Breast epithelium (tissue), 4 donors: ENCODE measurements at regions not wholly inside any gene's neighbourhood (a gene's known extent, or its start where the extent isn't known, plus 50 kb on each side); places are given as distances from the start of the nearest gene placed in this dataset.

Experiments used
- DNase-seq, 2 donors: peaks; one replicate each; pipeline ENCODE4 v3.0.0-alpha.2; 2019; ENCODE audit warnings: low spot score in 2 of 2
- H3K27ac ChIP-seq, 2 donors: fragments of 200-600 bp; sonication (generic) in 1 of 2; one replicate each; pipeline ENCODE4 v1.5.1; 2016 to 2019; ENCODE audit warnings: mild to moderate bottlenecking in 1 of 2
- H3K27me3 ChIP-seq, 2 donors: fragments of 200-600 bp; sonication (generic) in 1 of 2; one replicate each; pipeline versions ENCODE4 v1.5.1 to v1.6.0; 2017 to 2019; ENCODE audit warnings: control low read depth in 1 of 2, mild to moderate bottlenecking in 1 of 2
- H3K36me3 ChIP-seq: fragments of 200-600 bp; one replicate; pipeline ENCODE4 v1.5.1; 2019
- H3K4me1 ChIP-seq, 2 donors: fragments of 200-600 bp; sonication (generic); one replicate each; pipeline ENCODE4 v1.5.1; 2016 to 2019; ENCODE audit warnings: control low read depth in 1 of 2
- H3K4me3 ChIP-seq, 3 donors: fragments of 200-600 bp; sonication (generic); 1 replicate in 2 of 3; 2 replicates in 1 of 3; pipeline ENCODE4 v1.5.1; 2016 to 2019; ENCODE audit warnings: mild to moderate bottlenecking in 3 of 3, moderate library complexity in 2 of 3
- H3K9me3 ChIP-seq, 2 donors: fragments of 200-600 bp; sonication (generic) in 1 of 2; one replicate each; pipeline ENCODE4 v1.5.1; 2016 to 2019; ENCODE audit warnings: control low read depth in 1 of 2
- CTCF ChIP-seq, 3 donors: fragments of 450-650 bp; IDR thresholded peaks; one replicate each; pipeline ENCODE4 v1.5.1; 2016 to 2017; ENCODE audit warnings: antibody characterized with exemption in 3 of 3, mild to moderate bottlenecking in 3 of 3, moderate library complexity in 3 of 3
- POLR2A ChIP-seq: fragments of 450-650 bp; IDR thresholded peaks from one replicate; pipeline ENCODE4 v1.6.1; 2016; ENCODE audit warnings: antibody characterized with exemption, mild to moderate bottlenecking, moderate library complexity
- POLR2AphosphoS5 ChIP-seq, 3 donors: sonication (generic); formaldehyde crosslinking; IDR thresholded peaks; one replicate each; pipeline ENCODE4 v1.6.1; 2017; ENCODE audit warnings: antibody characterized with exemption in 3 of 3
- intact Hi-C: fragments of 100-400 bp; cut with DNase I; formaldehyde crosslinking; loops from one replicate; pipeline ENCODE4 v1.15.1; 2023; ENCODE audit warnings: low total_unique reads

- no peaks in the 10 kb centered on the region for H3K9me3 ChIP-seq
- no peak overlapping the region for H3K4me3 ChIP-seq
- no peak overlapping the region for H3K27ac ChIP-seq
- H3K27me3 ChIP-seq = no peaks in the 10 kb centered on the region
- H3K4me1 ChIP-seq = no peaks in the 10 kb centered on the region
- no peaks in the 10 kb centered on the region for H3K36me3 ChIP-seq
- no peak for DNase-seq
- TF ChIP-seq POLR2A = no peak
- intact Hi-C loops = no loop called here
Measured at GRCh38 chr12:105585107-105585506, 254.6 kb downstream of the C12orf75 start.

GRCh38 chr12:105587237-105587636 lies 256.7 kb downstream of the C12orf75 start:
- Histone ChIP-seq H3K4me1 (no peaks in the 10 kb centered on the region), H3K36me3 (no peaks in the 10 kb centered on the region), H3K4me3 (no peak overlapping the region), H3K9me3 (no peaks in the 10 kb centered on the region), H3K27ac (no peak overlapping the region), H3K27me3 (no peaks in the 10 kb centered on the region)
- TF ChIP-seq POLR2A (no peak), POLR2AphosphoS5 (IDR thresholded peaks at IDR 0.05) (no peak), CTCF (IDR thresholded peaks at IDR 0.05) (no peak)
- intact Hi-C loops = no loop called here
- no peak for DNase-seq

GRCh38 chr12:105588106-105588505 lies 257.6 kb downstream of the C12orf75 start:
- TF ChIP-seq CTCF (IDR thresholded peaks at IDR 0.05) = no peak
- no peak for TF ChIP-seq POLR2A
- TF ChIP-seq POLR2AphosphoS5 (IDR thresholded peaks at IDR 0.05) = no peak
- no peak for DNase-seq

GRCh38 chr12:105590571-105590970 lies 260.1 kb downstream of the C12orf75 start:
- intact Hi-C loops = no loop called here
- no peaks in the 10 kb centered on the region for H3K4me1 ChIP-seq
- DNase-seq = no peak
- no peaks in the 10 kb centered on the region for H3K36me3 ChIP-seq
- H3K27me3 ChIP-seq = no peaks in the 10 kb centered on the region
- no peak overlapping the region for H3K4me3 ChIP-seq
- TF ChIP-seq POLR2AphosphoS5 (IDR thresholded peaks at IDR 0.05) (no peak), POLR2A (no peak), CTCF (IDR thresholded peaks at IDR 0.05) (no peak)
- H3K9me3 ChIP-seq = no peaks in the 10 kb centered on the region
- no peak overlapping the region for H3K27ac ChIP-seq

More at GRCh38 chr12:105588106-105588505, 257.6 kb downstream of the C12orf75 start:
- no peaks in the 10 kb centered on the region for H3K4me1 ChIP-seq
- no peaks in the 10 kb centered on the region for H3K36me3 ChIP-seq
- H3K9me3 ChIP-seq = no peaks in the 10 kb centered on the region
- intact Hi-C loops = no loop called here
- H3K4me3 ChIP-seq = no peak overlapping the region
- no peak overlapping the region for H3K27ac ChIP-seq
- H3K27me3 ChIP-seq = no peaks in the 10 kb centered on the region

- Histone ChIP-seq H3K9me3 (no peaks in the 10 kb centered on the region), H3K27ac (no peak overlapping the region), H3K4me1 (no peaks in the 10 kb centered on the region), H3K4me3 (no peak overlapping the region), H3K27me3 (no peaks in the 10 kb centered on the region), H3K36me3 (no peaks in the 10 kb centered on the region)
- no peak for TF ChIP-seq POLR2A
- TF ChIP-seq POLR2AphosphoS5 (IDR thresholded peaks at IDR 0.05) = no peak
- TF ChIP-seq CTCF (IDR thresholded peaks at IDR 0.05) = no peak
- DNase-seq = no peak
- intact Hi-C loops = no loop called here
Measured at GRCh38 chr12:105595440-105595839, 264.9 kb downstream of the C12orf75 start.

- TF ChIP-seq POLR2A (no peak), POLR2AphosphoS5 (IDR thresholded peaks at IDR 0.05) (no peak), CTCF (IDR thresholded peaks at IDR 0.05) (no peak)
- intact Hi-C loops = no loop called here
- Histone ChIP-seq H3K27me3 (no peaks in the 10 kb centered on the region), H3K9me3 (no peaks in the 10 kb centered on the region), H3K4me1 (no peaks in the 10 kb centered on the region), H3K36me3 (no peaks in the 10 kb centered on the region), H3K27ac (no peak overlapping the region), H3K4me3 (no peak overlapping the region)
- DNase-seq = no peak
Measured at GRCh38 chr12:105596731-105597130, 266.2 kb downstream of the C12orf75 start.
